HG03045 (cell line): ENCODE measurements at regions not wholly inside any gene's neighbourhood (a gene's known extent, or its start where the extent isn't known, plus 50 kb on each side); places are given as distances from the start of the nearest gene placed in this dataset.

Experiments
- ATAC-seq: cut with Tn5 transposase; IDR thresholded peaks from one replicate; pipeline ENCODE4 v1.9.1; 2021; ENCODE audit warnings: mild to moderate bottlenecking, moderate library complexity; ENCODE audit not compliant: unreplicated experiment

GRCh38 chr12:42979746-42980145 lies 390.2 kb upstream of the PRICKLE1 start:
- ATAC-seq: no peak

DNA sequence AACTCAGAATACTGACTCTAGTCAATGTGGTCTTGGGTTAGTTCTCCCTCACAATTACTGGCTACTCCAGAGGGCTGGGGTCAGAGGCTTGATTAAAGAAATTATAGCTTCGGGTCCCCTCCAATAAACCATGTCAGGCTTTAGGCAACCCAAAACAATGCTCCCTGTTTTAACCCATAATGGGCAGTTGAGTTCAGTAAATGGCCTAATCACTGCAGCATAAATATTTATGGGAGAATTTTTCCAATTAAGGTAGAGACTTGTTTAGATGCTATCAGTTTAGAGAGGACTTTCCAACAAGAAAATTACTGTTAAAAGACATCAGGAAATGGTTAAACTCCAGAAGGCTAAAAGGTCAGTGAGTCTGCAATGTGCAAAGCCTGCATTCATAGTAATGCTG lies 389.2 kb upstream of the PRICKLE1 start:
- no peak for ATAC-seq

DNA sequence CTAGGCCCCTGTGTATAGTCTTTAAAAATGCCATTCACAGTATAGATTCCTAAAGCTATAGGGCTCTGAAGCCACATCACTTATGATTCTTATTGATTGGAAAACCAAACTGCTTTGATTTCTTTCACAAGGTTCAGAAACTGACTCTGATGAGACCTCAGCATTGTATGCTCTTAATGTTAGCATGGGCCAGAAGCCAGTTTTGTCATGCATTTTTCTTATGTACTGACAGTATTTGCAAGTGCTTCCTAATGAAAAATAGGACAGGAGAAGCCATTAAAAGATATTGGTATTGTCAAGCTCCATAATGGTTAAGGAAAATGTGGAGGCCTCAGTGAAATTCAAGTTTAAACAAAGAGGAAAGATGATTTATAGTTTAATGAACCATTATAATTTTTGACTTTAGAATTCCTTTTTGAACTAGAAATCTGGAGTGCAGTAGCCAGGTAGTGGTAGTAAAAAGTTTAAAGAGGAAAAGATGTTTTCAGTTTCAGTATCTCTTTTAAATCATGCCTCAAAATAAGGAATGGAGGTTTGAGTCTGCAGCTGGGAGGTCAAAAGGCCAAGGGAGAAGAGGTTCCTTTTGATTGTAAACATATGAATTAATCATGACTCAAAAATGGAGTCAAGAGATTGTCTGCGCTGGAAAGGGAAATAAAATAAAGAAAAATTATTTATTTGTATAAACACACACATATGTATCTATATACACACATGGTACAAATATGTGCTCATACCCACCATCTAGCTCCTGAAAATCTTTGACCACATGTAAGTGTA lies 388.1 kb upstream of the PRICKLE1 start:
- ATAC-seq: no peak

- ATAC-seq: no peak
These were observed 387.1 kb upstream of the PRICKLE1 start for GRCh38 chr12:42976620-42977019.

DNA sequence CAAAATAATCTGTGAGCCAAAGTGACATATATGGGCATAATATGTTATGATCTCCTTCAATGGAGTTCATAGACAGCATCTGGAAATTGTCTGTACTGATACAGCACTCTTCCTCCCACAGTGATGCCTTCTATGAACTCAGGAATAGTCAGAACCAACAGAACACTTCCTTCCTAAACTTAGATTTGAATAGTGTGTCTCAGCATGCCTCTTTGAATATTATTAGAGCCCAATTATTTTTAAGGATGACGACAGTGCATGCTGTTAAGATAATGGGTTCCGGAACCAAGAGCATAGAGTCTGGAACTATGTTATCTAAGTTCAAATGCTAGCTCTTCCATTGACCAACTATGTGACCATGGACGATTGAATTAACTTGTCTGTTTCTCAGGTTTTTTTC lies 386.6 kb upstream of the PRICKLE1 start:
- ATAC-seq: no peak

DNA sequence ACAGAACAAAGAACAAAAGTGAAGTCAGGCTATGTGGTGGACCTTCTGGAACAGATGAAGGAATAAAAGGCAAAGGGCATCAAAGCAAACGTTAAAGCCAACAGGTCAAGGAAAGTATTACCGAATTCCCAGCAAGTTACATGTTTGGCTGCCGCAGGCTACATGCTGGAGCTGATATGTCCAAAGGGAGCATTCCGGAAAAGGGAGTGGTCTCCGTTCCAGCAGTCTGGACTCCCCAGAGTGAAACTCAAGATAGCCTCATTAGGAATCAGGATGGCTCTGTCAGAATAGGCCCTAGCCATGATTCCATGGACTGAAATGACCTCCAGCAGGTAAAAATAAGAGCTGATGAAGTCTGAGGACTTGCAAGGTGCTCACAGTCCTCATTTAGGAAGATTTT lies 379.8 kb upstream of the PRICKLE1 start:
- ATAC-seq: no peak

GRCh38 chr12:42968426-42968825 lies 378.9 kb upstream of the PRICKLE1 start:
- no peak for ATAC-seq

DNA sequence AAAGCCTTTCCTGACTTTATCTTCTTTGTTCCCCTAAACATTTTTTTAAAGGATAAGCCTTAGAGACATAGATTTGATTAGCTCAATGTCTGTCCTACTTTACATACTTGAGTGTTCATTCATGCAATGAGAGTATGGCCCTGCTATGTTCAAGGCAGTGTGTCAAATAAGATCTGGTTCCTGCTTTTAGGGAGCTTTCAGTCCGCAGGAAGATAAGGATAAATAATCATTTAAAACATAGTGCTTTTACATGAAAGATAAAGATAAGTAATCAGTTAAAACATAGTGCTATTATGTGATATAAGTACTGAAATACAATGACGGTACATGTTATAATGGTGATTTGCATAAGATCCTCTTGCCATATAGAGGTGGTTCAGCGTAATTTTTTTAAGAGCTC lies 378.3 kb upstream of the PRICKLE1 start:
- no peak for ATAC-seq

DNA sequence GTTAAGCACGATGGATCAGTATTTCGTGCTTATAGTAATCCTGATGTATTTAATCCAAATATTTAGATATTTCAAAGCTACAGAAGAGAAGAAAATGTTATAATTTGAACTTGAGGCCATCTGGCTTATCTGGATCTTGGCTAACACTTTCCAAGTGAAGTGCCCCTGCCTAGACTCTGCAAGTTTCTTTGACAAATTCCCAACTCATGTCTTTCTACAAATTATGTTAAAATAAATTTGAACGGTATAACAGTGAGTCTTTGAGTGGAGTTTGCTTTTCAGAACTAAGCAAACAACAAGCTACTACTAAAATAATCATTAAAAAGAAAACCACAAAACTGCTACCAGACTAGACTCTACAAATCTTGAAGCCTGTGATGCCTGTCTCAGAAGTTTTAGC lies 374.4 kb upstream of the PRICKLE1 start:
- no peak for ATAC-seq

GRCh38 chr12:42962384-42962783 lies 372.8 kb upstream of the PRICKLE1 start:
- no peak for ATAC-seq

GRCh38 chr12:42961395-42961794 lies 371.8 kb upstream of the PRICKLE1 start:
- ATAC-seq: no peak

DNA sequence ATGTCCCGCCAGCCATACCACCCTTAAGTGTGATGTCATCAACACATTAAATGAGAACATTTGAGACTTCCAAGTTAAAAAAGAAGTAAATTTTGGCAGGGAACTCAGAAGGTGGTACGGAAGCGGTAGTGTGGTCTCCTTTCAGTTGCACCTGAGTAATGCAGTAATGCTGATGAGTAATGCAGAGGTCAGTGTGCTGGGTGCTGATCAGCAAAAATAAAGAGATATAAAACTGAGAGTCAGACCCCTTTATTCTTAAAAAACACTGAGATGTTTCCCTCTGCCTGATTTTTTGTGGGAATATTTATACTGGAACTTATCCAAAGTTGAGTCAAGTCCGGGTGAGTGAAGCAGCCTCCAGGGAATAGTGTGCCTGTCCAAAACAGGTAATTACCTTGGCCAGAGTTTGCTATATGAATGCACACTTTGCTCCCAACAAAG lies 370.6 kb upstream of the PRICKLE1 start:
- ATAC-seq: no peak

DNA sequence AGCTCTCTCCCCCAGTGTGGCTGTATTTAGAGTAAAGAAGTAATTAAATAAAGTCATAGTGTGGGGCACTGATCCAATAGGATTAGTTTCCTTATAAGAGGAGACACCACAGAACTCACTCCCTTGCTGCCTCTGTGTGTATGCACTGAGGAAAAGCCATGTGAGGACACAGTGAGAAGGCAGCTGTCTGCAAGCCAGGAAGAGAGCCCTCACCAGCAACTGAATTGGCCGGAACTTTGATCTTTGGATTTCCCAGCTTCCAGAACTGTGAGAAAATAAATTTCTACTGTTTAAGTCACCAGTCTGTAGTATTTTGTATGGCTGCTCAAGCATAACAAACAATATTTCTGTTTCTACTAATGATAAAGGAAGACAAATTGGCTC lies 368.7 kb upstream of the PRICKLE1 start:
- ATAC-seq: no peak

DNA sequence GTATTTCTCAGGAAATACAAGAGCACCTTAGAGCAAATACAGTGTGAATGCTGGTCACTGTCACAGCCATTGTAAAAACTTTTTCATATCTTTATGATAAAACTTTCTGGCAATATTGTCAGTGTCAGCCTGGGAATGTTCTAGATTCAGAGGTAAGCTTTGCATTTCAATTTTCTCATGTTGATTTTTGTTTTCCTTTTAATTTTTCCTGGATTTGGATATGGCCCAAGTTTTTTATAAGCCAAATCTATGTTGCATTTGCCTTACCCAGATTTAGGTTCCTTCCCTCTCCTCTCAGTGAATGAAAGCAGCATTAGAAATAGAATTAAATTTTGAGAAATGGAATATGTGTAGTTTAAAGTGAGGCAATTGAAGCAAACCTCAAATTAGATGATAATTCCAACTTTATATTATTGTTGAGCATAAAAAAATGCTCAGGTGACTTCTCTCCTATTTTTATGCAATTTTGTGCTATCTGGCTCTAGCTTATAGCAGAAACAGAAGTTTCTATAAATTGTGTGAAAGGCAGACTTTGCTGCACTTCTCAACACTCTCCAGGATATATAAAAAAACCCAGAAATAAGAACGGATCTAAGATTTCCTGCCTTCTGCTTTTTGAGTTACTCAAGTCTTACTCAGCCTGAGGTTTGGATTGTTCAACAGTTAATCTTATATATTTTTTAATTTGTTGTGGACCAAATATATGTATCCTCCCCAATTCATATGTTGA lies 368.2 kb upstream of the PRICKLE1 start:
- ATAC-seq: no peak

DNA sequence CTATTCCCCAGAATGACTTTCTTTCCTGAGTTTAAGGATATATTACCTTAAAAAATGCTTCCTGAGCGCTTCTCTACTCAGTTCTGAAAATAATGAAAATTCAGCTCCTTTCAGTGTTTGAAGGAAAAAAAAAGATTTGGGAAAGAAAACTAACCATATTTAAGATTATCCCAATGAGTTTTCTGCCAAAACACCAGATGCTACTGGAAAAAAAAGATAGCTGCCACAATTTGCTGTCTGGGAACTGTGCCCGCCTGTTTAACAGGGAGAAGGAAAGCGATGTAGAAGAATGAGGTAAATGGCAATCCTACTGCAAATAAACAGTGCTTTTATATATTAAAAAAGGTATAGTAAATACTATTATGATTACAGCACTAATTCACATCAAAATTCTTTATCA lies 367.6 kb upstream of the PRICKLE1 start:
- no peak for ATAC-seq

DNA sequence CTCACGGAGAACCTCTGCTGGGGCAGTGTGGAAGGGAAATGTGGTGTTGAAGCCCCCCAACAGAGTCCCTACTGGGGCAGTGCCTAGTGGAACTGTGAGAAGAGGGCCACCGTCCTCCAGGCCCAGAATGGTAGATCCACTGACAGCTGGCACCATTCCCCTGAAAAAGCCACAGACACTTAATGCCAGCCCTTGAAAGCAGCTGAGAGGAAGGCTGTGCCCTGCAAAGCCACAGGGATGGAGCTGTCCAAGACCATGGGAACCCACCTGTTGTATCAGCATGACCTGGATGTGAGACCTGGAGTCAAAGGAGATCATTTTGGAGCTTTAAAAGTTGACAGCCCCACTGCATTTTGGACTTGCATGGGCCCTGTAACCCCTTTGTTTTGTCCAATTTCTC lies 363.5 kb upstream of the PRICKLE1 start:
- ATAC-seq: no peak

DNA sequence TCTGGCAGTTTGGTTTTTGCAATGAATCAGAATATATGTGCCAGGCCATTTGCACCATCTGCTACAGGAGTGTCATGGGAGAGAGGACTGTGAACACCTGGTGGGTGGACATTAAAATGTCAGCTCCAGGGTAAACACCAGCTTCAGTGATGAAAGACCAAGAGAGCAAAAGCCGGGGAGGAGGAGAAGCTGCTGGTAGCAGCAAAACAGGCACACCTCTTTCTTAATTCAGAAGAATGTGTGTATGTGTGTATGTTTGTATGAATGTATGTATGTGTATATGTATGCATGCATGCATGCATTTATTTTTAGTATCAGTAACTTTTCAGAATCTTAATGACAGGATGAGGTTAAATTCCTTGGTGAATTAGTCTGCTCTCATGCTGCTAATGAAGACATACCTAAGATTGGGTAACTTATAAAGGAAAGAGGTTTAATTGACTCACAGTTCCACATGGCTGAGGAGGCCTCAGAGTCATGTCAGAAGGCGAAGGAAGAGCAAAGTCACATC lies 357.4 kb upstream of the PRICKLE1 start:
- ATAC-seq: no peak

DNA sequence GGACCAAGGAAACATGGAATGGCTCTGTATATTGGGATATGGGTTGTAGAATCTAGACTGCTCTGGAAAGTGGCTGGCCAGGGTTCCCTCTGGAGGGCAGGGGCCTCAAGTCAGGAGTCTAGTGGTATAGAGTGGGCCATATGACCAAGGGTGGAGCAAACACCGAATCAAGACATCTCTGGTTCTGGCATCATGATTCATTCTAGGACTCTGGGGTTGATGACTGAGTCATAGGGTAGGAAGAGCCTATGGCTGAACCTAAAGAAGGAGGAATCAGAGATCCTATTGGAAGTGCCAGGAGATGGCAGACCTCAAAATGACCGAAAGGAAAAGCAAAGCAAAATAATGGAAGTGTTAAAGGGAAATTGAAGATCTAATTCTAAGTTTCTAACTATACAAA lies 356.4 kb upstream of the PRICKLE1 start:
- ATAC-seq: no peak

DNA sequence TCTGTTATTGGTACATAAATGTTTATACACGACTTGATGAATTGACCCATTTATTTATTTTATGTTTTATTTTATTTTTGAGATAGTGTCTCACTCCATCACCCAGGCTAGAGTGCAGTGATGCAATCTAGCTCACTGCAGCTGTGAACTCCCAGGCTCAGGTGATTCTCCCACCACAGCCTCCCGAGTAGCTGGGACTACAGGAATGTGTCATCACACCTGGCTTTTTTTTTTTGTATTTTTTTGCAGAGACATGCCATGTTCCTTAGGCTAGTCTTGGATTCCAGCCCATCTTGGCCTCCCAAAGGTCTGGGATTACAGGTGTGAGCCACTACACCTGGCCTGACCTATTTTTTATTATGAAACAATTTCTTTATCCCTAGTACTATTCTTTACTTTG lies 355.0 kb upstream of the PRICKLE1 start:
- no peak for ATAC-seq

- ATAC-seq: no peak
These were observed 347.4 kb upstream of the PRICKLE1 start for GRCh38 chr12:42936991-42937390.

DNA sequence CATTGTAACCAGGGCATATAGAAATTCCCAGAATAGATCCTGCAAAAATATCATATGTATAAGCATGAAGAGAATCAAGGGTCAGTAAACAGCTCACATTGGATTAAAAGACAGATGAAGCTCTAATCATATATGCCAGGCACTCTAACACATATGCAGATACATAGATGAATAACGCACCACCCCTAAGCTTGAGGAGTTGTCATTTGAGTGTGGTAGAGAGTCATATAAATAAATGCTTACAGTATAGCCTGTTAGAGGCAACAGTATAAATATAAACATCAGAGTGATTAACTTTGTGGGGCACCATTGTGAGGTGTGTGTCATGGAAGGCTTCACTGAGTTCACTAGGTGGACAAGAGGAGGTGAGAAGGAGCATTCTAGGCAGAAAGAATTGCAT lies 346.7 kb upstream of the PRICKLE1 start:
- ATAC-seq: no peak

DNA sequence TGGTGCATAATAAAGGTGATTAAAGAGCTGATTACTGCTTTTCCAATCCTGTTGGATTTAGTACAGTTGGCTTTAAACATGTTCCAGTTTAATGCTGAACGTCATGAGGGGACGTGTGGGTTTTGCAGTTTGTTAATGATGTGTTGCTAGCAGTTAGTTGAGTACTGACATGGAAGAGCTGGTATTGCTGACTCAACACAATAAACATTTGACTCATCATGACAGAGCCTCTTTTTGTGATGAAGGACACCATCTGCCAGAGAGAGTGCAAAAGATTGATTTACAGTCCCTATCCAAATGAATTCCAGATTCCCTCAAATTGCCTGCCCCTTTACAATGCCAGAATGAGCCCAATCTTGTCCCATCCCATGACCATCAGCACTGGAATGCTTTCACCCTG lies 346.2 kb upstream of the PRICKLE1 start:
- no peak for ATAC-seq
